Right kidney (tissue), 1 donor: ENCODE measurements at regions not wholly inside any gene's neighbourhood (a gene's known extent, or its start where the extent isn't known, plus 50 kb on each side); places are given as distances from the start of the nearest gene placed in this dataset.
"Not testable (repeated sequence)": the region's sequence is repeated elsewhere in the genome, so short reads cannot be mapped to it uniquely, and the experiment has no call there.

Experiments
- DNase-seq: peaks from one replicate; pipeline ENCODE4 v3.0.0-alpha.2; 2016

- DNase-seq: no peak
Observed at GRCh38 chr4:11824566-11824965, 395.9 kb upstream of the HS3ST1 start.

GRCh38 chr4:11821772-11822430 lies 393.2 kb upstream of the HS3ST1 start:
- no peak for DNase-seq

- DNase-seq: no peak
Observed at GRCh38 chr4:11817088-11817487, 388.4 kb upstream of the HS3ST1 start.

- DNase-seq: no peak
Observed at GRCh38 chr4:11814758-11815157, 386.1 kb upstream of the HS3ST1 start.

- DNase-seq: no peak
Observed at GRCh38 chr4:11813951-11814446, 385.3 kb upstream of the HS3ST1 start.

- DNase-seq: not testable (repeated sequence)
Observed at GRCh38 chr4:11811521-11811920, 382.8 kb upstream of the HS3ST1 start.

GRCh38 chr4:11805842-11806241 lies 377.1 kb upstream of the HS3ST1 start:
- DNase-seq: no peak

GRCh38 chr4:11801466-11802446 lies 373.1 kb upstream of the HS3ST1 start:
- DNase-seq: no peak

- no peak for DNase-seq
Observed at GRCh38 chr4:11799196-11799595, 370.5 kb upstream of the HS3ST1 start.

GRCh38 chr4:11791797-11792196 lies 363.1 kb upstream of the HS3ST1 start:
- no peak for DNase-seq

- no peak for DNase-seq
Observed at GRCh38 chr4:11790230-11790629, 361.5 kb upstream of the HS3ST1 start.

GRCh38 chr4:11783588-11783987 lies 354.9 kb upstream of the HS3ST1 start:
- no peak for DNase-seq

GRCh38 chr4:11782859-11783258 lies 354.2 kb upstream of the HS3ST1 start:
- DNase-seq: no peak

- DNase-seq: no peak
Observed at GRCh38 chr4:11777447-11777846, 348.8 kb upstream of the HS3ST1 start.

GRCh38 chr4:11774346-11774745 lies 345.7 kb upstream of the HS3ST1 start:
- DNase-seq: no peak

- DNase-seq: no peak
Observed at GRCh38 chr4:11773798-11774197, 345.1 kb upstream of the HS3ST1 start.

GRCh38 chr4:11769434-11769833 lies 340.7 kb upstream of the HS3ST1 start:
- DNase-seq: no peak

GRCh38 chr4:11768251-11768972 lies 339.7 kb upstream of the HS3ST1 start:
- no peak for DNase-seq

- no peak for DNase-seq
Observed at GRCh38 chr4:11765849-11766453, 337.3 kb upstream of the HS3ST1 start.

GRCh38 chr4:11748164-11748872 lies 319.6 kb upstream of the HS3ST1 start:
- DNase-seq: no peak

GRCh38 chr4:11746734-11747133 lies 318.0 kb upstream of the HS3ST1 start:
- DNase-seq: no peak

- DNase-seq: no peak
Observed at GRCh38 chr4:11743976-11744375, 315.3 kb upstream of the HS3ST1 start.
